ENCODE measurements at regions not wholly inside any gene's neighbourhood (a gene's known extent, or its start where the extent isn't known, plus 50 kb on each side); places are given as distances from the start of the nearest gene placed in this dataset.

GRCh38 chr11:70625582-70626518, 227.5 kb downstream of the CTTN start:
- TF ChIP-seq POLR2A (IDR thresholded peaks at IDR 0.05) (no peak), CTCF (IDR thresholded peaks at IDR 0.05) (no peak)
